DND-41 (cell line): ENCODE measurements at regions not wholly inside any gene's neighbourhood (a gene's known extent, or its start where the extent isn't known, plus 50 kb on each side); places are given as distances from the start of the nearest gene placed in this dataset.

Experiments used
- ATAC-seq: fragments of 200-7000 bp; cut with Tn5 transposase; 3 replicates; pipeline ENCODE4 v1.9.1; 2021; ENCODE audit warnings: low read depth; ENCODE audit not compliant: insufficient read depth
- DNase-seq: peaks from one replicate; pipeline ENCODE4 v3.0.0-alpha.2; 2020
- H2AFZ ChIP-seq: 2 replicates; pipeline ENCODE4 v1.6.0; 2012; ENCODE audit warnings: low read depth, low read length
- H3K27ac ChIP-seq: 2 replicates; pipeline ENCODE4 v1.5.1; 2012; ENCODE audit warnings: low read length, inconsistent platforms
- H3K27me3 ChIP-seq: fragments of 200-600 bp; sonication (generic); 2 replicates; pipeline ENCODE4 v1.6.0; 2012; ENCODE audit warnings: low read length, mild to moderate bottlenecking, inconsistent platforms; ENCODE audit not compliant: insufficient read depth, poor library complexity
- H3K36me3 ChIP-seq: 2 replicates; pipeline ENCODE4 v1.5.1; 2012; ENCODE audit warnings: low read length, inconsistent platforms; ENCODE audit not compliant: insufficient read depth
- H3K4me1 ChIP-seq: 2 replicates; pipeline ENCODE4 v1.5.1; 2012; ENCODE audit warnings: mild to moderate bottlenecking, low read length; ENCODE audit not compliant: insufficient read depth
- H3K4me2 ChIP-seq: 2 replicates; pipeline ENCODE4 v1.6.0; 2012; ENCODE audit warnings: mild to moderate bottlenecking, moderate library complexity, low read length, inconsistent platforms; ENCODE audit not compliant: insufficient read depth
- H3K4me3 ChIP-seq, 2 experiments: fragments of 200-600 bp in 1 of 2; shearing (Covaris generic) in 1 of 2; 2 replicates each; pipeline ENCODE4 v1.5.1; 2012 to 2016; ENCODE audit warnings: inconsistent platforms in 2 of 2, low read length in 2 of 2, mild to moderate bottlenecking in 2 of 2, low read depth in 1 of 2, moderate library complexity in 1 of 2
- H3K79me2 ChIP-seq: 2 replicates; pipeline ENCODE4 v1.6.0; 2012; ENCODE audit warnings: low read length, inconsistent platforms; ENCODE audit not compliant: insufficient read depth
- H3K9ac ChIP-seq: 2 replicates; pipeline ENCODE4 v1.6.0; 2012; ENCODE audit warnings: low read depth, mild to moderate bottlenecking, inconsistent platforms, low read length, moderate library complexity
- H3K9me3 ChIP-seq: 2 replicates; pipeline ENCODE4 v1.5.1; 2012; ENCODE audit warnings: low read length, moderate library complexity, mild to moderate bottlenecking, inconsistent platforms; ENCODE audit not compliant: insufficient read depth, severe bottlenecking
- H4K20me1 ChIP-seq: 2 replicates; pipeline ENCODE4 v1.6.0; 2012; ENCODE audit warnings: low read length; ENCODE audit not compliant: insufficient read depth
- EZH2 ChIP-seq: IDR thresholded peaks from 3 replicates; pipeline ENCODE4 v1.6.1; 2012; ENCODE audit warnings: borderline replicate concordance, low read depth, mild to moderate bottlenecking, moderate library complexity, low read length, inconsistent platforms; ENCODE audit not compliant: severe bottlenecking
- TF ChIP-seq, protein P1 (sequence below): IDR thresholded peaks from 2 replicates; pipeline ENCODE4 v1.5.1; 2012; ENCODE audit warnings: borderline replicate concordance, low read length, moderate library complexity, mild to moderate bottlenecking; ENCODE audit not compliant: poor library complexity, severe bottlenecking; ENCODE audit errors: extremely low read depth

DNA sequence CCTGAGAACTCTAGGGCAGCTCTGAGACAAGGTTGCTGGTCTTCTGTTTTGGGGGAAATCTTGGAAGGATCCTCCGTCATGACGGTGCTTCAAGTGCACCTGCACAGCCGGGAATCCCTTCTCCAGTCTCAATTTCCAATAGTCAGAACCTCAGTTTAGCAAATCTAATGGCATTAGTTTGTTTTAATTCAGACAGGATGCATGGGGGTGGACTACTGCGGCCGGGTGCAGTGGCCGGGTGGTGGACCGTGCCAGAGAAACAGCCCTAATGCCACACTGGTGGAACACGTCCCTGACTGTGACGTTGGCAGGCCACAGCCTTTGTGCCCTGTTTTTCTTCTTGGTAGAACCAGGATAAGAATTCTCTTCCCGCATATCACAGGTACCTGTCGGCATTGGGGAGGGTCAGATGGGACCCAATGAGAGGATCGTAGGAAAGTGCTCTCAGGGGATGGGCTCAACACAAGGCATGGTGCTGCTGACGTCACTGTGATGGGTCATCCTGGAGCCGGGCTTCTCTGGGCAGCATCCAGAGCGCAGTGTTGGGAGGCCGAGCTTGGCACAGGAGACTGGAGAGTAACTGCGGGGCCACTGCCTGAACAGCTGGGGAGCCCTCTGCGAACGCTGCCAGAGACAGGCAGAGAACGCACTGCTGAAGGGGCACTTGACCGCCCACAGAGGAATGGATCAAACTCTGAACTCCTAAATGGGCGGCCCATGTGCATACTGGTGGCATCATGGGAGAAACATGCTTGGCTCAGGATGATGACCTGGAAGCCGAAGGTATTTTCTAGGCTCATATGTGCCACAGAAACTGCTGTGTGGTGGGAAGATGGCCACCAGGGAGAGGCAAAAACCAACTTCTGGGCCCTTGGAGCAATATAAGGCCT is 313.8 kb upstream of the SHH start:
- ATAC-seq (no peak), DNase-seq (no peak)
- Histone ChIP-seq H3K27ac (no peak overlapping the region), H3K4me1 (no peaks in the 10 kb centered on the region), H4K20me1 (no peaks in the 10 kb centered on the region), H3K4me2 (no peak overlapping the region), H2AFZ (no peak overlapping the region), H3K9ac (no peak overlapping the region), H3K79me2 (no peaks in the 10 kb centered on the region), H3K4me3 (no peak overlapping the region), H3K9me3 (no peaks in the 10 kb centered on the region), H3K36me3 (no peaks in the 10 kb centered on the region), H3K27me3 (peaks cover 4% of the 10 kb centered on the region)
- TF ChIP-seq, protein P1, sequence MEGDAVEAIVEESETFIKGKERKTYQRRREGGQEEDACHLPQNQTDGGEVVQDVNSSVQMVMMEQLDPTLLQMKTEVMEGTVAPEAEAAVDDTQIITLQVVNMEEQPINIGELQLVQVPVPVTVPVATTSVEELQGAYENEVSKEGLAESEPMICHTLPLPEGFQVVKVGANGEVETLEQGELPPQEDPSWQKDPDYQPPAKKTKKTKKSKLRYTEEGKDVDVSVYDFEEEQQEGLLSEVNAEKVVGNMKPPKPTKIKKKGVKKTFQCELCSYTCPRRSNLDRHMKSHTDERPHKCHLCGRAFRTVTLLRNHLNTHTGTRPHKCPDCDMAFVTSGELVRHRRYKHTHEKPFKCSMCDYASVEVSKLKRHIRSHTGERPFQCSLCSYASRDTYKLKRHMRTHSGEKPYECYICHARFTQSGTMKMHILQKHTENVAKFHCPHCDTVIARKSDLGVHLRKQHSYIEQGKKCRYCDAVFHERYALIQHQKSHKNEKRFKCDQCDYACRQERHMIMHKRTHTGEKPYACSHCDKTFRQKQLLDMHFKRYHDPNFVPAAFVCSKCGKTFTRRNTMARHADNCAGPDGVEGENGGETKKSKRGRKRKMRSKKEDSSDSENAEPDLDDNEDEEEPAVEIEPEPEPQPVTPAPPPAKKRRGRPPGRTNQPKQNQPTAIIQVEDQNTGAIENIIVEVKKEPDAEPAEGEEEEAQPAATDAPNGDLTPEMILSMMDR = no peak
- no peak for TF ChIP-seq EZH2

DNA sequence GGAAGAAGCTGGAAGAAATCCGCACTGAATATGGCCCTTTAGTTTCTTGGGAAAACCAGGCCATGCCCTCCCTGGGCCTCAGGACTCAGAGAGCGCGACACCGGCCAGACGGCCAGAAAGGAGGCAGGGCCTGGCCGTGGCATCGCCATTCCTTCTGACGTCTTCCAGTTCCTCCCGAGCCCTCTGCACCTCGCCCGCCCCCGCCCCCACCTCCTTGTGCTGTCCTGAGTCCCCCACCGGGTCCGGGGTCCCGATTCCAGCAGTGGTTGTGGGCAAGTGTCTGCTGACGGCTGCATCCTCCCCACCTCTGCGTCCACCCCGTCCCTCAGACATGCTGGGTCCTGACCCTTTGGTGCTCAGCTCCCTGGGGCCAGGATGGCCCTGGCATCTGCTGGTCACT is 312.1 kb upstream of the SHH start:
- no peaks in the 10 kb centered on the region for H3K36me3 ChIP-seq
- H3K9me3 ChIP-seq = no peaks in the 10 kb centered on the region
- no peak overlapping the region for H2AFZ ChIP-seq
- DNase-seq = no peak
- H3K4me1 ChIP-seq = no peaks in the 10 kb centered on the region
- no peaks in the 10 kb centered on the region for H3K79me2 ChIP-seq
- H3K27ac ChIP-seq = no peak overlapping the region
- H3K4me3 ChIP-seq = no peak overlapping the region
- H4K20me1 ChIP-seq = no peaks in the 10 kb centered on the region
- ATAC-seq = no peak
- H3K9ac ChIP-seq = no peak overlapping the region
- H3K27me3 ChIP-seq = peaks cover 6% of the 10 kb centered on the region
- TF ChIP-seq EZH2 = no peak
- TF ChIP-seq, protein P1 = no peak
- H3K4me2 ChIP-seq = no peak overlapping the region

DNA sequence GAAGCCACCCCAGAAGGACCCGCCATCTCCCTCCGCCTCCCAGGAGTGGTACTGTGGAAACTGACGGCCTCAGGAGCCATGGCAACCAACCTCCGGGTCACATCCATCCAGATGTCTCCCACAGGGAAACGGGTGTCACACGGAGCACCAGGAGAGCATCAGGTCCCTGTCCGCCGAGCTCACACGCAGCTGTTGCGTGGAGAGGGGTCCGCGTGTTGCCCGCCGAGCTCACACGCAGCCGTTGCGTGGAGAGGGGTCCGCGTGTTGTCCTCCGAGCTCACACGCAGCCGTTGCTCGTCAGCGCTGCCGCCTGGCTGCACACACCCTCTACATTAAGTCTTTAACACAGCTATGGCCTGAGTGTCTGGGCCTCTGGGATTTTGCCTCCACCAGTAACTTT is 311.1 kb upstream of the SHH start:
- Histone ChIP-seq H3K36me3 (no peaks in the 10 kb centered on the region), H3K4me3 (no peak overlapping the region), H2AFZ (no peak overlapping the region), H3K4me1 (no peaks in the 10 kb centered on the region), H3K9ac (no peak overlapping the region), H3K79me2 (no peaks in the 10 kb centered on the region), H3K4me2 (no peak overlapping the region), H4K20me1 (no peaks in the 10 kb centered on the region), H3K9me3 (no peaks in the 10 kb centered on the region), H3K27me3 (peaks cover 15% of the 10 kb centered on the region), H3K27ac (no peak overlapping the region)
- no peak for ATAC-seq
- DNase-seq = no peak
- TF ChIP-seq EZH2 = no peak
- TF ChIP-seq, protein P1 = no peak
